HG03025 (cell line): ENCODE measurements at regions not wholly inside any gene's neighbourhood (a gene's known extent, or its start where the extent isn't known, plus 50 kb on each side); places are given as distances from the start of the nearest gene placed in this dataset.
"Not testable (repeated sequence)": the region's sequence is repeated elsewhere in the genome, so short reads cannot be mapped to it uniquely, and the experiment has no call there.

Source experiments
- ATAC-seq: cut with Tn5 transposase; IDR thresholded peaks from one replicate; pipeline ENCODE4 v1.9.1; 2021; ENCODE audit warnings: mild to moderate bottlenecking, moderate library complexity; ENCODE audit not compliant: unreplicated experiment, low FRiP score

DNA sequence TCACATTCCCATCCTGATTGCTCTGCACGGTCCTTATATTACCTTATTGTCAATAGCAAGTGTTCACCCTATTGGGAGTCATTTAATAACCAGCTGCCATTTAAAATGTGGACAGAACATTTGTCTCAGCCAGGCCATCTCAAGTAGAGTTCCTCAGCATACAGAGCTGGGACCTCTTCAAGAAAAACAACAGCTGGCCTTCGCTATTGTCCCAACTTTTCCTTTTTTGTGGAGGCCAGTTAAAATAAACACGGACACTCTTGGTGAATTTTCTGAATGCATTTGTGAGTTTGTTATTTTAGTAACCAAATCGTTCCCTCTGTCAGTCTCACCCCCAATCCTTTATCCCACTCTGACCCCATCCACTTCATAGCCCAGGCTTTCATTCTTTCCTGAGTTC is 395.3 kb upstream of the PITX2 start:
- ATAC-seq = no peak

DNA sequence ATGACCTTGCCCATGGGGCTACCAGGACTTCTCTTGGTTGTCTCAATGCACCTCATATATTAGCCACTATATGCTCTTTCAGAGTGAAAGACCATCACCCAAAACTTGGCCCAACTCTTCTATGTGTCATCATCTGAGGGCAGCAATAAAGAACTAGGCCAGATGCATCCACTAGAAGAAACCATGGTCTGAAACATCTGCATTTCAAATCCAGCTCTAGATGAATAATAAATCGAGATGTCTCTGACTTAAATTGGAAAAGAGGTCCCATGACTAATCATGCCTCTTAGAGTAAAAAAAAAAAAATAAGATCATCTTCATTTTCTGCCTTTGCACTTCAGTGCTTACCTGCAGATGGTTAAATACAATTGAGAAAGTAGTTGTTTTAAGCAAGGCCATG is 397.6 kb upstream of the PITX2 start:
- no peak for ATAC-seq

DNA sequence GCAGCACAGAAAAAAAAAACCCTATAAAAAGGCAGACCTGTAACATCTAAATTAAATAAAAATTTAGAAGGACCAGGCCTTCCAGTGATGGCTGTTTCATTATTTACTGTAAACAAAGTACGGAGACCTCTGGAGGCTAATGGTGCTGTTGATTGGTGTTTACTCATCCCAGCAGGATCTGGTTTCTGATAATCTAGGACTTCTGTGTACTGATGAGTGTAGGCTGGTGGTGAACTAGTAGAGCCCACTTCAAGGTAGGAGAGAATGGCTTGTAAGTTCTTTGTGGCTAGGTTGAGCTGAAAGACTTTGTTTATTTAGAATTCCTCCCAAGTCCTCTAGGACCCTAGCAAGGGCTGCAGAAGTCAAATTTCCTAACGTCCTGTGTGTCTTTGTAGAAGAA is 398.1 kb upstream of the PITX2 start:
- no peak for ATAC-seq

DNA sequence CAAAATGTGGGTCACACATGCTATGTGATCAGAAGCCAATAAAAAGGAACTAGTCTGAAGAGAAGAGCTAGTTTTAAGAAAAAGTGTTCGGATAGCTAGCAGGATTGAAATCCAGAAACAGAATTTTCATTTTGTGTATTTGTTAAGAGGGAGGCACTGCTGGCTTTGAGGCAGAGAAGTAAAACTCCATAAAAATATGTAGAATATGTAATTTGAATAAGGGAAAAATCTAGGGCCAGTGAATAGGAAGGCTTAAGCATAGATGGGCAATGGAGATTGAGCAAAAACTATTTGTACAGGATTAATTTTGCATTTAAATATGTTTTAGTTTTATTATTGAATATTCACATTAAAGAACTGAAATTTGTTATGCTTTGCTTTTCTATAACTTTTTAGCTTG is 399.9 kb upstream of the PITX2 start:
- ATAC-seq = no peak

DNA sequence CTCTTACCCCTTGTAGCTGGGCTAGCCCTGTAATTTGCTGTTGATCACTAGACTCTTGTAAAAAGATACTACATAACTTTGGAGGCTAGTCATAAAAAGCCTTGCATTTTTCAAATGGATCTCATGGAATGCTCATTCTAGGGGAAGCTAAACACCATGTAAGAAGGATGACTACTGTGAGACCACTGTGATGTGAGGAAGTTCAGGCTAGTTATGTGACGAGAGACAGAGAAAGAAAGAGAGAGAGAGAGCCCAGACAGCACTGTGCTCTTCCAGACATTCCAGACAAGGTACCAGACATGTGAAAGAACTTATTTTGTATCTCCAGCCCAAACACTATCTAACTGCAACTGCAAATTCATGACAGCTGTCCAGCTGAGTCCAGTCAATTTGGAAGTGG is 404.6 kb upstream of the PITX2 start:
- ATAC-seq = no peak

DNA sequence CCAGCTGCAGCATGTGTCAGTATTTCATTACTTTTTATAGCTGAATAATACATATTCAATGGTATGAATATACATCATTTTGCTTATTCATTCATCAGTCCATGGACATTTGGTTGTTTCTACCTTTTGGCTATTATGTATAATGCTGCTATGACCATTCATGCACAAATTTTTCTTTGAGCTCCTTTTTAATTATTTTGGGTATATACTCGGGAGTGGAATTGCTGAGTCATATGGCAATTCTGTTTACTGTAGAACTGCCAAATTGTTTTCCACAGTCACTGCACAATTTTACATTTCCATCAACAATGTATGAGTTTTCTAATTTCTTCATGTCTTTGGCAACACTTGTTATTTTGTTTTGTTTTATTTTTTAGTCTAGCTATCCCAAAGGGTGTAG is 405.9 kb upstream of the PITX2 start:
- no peak for ATAC-seq

DNA sequence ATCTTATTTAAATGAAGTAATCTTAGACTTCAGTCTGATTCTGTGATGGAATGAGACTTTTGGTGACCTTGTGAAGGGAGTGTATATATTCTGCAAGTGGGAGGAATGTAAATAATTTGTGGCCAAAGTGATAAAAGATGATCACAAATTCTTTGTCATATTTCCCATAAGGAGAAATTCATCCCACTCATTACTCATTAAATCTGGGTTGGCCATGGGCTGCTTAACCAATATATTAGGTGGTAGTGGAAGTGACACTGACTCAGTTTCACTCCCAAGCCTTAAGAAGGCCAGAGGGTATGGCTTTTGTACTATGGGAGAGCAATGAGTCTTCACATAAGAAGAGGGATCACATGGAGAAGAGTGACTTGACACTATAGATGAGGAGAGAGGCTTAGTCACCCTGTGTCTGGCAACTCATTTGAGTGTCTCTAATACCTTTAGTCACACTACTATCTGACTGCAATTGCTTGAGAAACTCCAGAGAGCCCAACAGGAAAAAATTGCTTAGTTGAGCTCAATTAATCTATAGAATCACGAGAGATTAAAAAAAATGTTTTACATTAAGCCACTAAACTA is 408.2 kb upstream of the PITX2 start:
- no peak for ATAC-seq

DNA sequence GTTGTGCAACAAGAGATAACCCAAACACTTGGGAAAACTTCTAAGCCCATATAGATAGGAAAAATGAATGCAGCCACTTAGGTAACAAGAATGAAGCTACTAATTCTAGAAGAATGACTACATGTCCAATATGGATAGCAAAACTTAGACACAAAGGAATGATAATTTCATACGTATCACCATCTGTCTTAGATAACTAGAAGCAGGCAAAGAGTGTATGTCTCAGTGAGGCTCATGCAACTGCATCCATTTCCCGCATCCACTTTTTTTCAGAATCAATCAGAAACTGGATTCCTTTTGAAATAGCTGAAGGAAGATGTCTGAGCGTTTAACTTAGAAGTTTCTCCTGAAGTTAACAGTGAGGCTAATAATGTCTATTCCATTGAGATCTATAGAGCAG is 408.7 kb upstream of the PITX2 start:
- ATAC-seq = no peak

DNA sequence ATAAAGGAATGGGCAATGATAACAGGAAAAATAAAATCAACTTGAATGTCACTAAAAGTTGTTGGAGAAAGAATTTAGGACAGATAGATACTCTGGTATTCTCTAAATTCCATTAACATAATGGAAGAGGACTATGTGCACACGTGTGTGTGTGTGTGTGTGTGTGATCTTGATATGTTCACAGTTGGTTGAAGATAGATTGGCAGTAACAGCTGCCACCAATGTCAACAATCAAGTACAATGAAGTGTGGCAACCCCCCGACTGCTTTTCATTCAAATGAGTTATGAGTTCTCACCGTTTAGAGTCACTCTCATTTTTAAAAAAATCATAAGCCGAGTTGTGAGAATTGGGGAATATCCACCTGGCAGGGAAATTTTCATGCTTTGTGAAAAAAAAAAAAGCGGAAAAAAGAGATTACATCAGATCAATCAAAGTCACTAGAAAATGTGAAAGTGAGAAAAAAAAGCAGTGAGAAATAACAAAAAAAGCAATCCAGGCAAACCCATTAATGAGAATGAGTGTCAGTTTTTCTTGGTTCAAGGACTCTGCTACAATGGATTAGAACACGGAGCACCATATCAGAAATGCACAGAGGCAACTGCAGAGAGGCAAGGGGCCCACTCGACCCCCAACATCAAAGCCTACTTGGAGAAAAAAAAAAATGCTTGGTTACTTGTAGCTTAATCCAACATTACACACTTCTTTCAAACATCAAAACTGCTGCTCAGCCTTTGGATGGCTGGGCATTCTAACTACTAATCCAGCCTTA is 414.9 kb upstream of the PITX2 start:
- ATAC-seq = no peak

DNA sequence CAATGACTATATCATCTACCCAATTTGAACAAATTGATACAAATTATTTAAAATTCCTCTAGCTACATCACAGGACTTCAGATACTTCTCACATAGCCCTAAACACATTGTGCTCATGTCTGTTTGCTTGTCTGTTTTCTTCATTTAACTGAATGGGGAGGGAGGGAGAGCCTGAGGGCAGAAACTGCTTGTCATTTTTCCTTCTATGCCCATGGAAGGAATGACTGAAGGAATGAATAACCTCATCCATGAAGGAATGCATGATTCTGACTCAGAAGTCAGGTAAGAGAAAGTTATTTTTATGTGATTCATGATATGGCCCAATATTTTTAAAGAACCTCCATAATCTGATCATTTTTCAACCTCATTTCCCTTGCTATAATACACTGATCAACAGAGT is 418.0 kb upstream of the PITX2 start:
- ATAC-seq = no peak

DNA sequence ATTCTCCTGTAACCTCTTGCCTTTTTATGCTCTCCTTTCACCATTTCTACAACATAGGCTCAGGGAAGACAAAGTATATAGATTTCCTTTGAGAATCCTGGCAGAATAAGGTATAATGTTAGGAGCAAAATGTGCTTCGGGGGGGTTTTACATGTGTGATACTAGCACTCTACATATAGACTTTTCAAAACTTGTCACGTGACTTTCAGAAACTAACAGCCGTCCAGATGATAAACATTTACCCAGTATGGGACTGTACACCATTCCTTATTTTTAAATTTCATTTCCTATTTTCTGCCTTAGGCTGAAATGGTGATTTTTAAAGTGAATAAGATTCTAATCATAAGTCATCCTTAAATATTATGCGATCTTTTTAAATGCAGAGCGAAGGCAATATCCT is 420.4 kb upstream of the PITX2 start:
- no peak for ATAC-seq

DNA sequence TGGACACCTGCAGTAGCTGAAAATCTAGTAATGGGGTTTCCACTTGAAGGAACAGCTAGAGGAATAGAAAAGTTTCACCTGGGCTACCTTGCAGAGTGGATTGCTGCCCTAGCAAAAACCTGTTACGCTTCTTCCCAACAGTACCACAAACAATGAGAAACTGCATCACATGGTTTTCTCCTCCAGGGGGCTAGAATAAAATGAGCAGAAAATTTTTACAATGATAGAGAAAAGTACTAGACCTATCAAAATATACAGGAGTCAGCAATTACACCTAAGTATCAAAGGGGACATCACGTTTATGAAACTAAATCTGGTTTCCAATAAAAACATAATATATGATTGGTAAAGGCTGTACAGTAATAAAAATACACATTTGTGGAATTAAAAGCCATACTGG is 423.1 kb upstream of the PITX2 start:
- no peak for ATAC-seq

DNA sequence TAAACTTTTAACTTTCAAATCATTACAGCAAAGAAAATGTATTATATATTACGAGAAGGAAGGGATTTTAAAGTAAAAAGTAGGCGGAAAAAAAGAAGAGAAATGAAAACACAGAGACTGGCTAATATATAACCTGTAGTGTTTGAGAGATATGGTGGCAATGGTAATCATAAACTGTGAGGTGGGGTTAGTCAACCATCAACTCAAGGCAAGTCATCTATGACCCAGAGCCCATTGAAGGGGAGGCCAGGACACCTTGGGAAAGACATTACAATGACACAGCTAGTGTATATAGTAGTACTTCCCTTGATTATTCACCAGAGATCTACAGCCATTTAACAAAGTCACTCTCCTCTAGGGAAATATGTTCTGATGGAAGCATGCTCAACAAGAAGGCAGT is 423.9 kb upstream of the PITX2 start:
- ATAC-seq = no peak

DNA sequence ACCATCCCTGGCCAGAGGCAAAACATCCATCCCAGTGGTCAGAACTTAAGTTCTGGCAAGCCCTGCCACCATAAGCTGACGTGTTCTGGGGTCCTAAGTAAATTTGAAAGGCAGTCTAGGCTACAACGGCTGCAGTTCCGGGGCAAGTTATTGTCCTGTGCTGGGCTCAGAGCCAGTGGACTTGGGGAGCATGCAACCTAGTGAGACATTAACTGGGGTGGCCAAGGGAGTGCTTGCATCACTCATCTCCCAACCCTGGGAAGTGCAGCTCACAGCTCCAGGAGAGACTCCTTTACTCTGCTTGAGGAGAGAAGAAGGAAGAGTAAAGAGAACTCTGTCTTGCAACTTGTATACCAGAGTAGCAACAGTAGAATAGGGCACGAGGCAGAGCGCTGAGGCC is 425.4 kb upstream of the PITX2 start:
- no peak for ATAC-seq

DNA sequence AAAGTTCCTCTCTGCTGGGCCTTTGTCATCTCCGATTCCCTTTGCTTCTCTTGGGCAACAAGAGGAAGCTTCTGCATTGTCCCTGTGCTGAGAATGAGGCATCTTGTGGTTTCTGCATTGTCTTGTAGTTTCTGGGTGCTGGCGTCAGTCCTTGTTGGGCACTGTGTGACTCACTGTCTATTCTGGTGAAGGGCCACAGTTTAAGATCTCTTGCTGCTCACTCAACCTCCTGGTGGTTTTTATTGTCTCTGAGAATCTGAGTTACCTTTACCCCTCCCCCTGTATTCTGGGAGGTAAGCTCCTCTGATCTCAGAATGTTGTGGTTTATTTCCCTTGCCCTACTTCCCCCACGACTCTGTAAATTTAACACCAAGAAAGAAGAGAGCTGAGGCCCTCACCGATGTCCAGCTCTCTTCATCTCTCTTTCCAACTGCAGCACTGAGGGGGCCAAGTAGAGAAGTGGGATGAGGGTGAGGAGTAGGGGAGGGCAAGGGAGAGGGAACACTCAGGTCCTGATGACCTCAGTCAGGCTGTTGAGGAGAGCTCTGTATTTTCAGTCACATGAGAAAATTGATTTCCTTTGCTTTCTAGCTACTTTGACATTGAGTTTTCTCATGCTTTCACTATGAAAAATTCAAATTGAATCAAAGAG is 441.6 kb upstream of the PITX2 start:
- ATAC-seq = no peak

DNA sequence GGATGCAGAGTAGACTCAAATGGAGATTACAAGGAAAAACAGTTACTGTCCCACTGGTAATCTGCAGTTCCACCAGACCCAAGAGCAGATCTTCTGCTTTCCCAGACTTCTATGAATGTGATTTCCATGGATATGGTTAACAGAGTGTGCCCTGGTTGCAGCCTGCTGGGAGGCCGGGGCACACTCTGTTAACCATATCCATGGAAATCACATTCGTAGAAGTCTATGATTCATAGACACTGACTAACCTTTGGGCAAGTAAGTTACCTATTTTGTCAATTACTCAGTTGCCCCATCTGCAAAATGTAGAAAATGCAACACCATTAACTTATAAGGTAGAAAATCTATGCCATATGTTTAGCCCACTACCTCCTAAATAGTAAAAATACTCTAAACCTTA is 443.1 kb upstream of the PITX2 start:
- no peak for ATAC-seq

DNA sequence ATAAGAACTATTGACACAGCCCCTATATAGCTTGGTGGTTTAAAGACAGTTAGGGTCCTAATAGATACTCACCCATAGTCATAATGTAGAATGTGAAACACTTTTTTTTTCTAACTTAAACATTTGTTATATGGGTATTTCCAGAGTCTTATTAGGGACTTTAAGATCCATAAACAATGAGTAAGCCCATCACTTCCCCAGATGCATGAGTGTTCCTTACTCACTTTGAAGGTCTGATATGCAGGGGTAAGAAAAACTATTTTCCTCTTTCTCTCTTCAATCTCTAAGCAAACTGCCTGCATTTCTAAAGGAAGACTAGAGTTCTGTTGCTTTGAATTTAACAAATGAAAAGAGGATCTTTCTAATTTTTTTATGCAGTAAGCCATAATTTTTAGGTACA is 443.6 kb upstream of the PITX2 start:
- ATAC-seq = no peak

DNA sequence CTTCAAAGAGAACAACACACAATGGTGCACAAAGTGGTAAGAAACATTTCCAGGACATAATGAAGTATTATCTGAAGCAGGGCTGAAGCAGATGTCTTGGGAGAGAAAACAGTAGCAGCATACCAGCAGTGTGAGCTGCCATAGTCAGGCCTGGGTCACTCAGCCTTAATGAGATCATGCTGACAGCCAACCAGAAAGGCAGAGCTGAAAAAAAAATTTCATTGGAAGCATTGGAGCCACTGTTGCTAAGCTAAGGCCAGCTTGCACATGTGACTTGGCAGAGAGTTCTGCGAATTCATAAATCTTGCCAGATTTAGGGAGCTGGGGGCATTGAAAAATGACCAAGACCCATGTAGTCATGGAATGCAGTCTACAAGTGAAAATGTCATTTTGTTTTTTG is 444.0 kb upstream of the PITX2 start:
- no peak for ATAC-seq

DNA sequence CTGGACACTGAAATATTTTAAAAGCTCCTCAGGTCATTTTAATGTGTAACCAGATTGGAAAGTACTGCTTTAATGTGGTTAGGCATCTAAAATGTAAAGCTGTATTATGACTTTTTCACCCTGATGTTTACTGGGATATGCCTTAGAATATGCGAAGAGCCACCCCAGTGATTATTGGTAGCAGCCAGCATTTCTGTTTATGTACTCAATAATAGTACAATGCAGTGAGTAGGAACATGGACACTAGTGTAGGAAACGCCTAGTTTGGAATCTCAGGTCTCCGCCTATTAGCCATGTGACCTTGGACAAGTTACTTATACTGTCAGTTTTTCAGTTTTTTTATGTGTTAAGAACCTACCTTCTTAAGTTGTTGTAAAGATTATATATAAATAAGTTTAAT is 446.0 kb upstream of the PITX2 start:
- ATAC-seq = no peak

DNA sequence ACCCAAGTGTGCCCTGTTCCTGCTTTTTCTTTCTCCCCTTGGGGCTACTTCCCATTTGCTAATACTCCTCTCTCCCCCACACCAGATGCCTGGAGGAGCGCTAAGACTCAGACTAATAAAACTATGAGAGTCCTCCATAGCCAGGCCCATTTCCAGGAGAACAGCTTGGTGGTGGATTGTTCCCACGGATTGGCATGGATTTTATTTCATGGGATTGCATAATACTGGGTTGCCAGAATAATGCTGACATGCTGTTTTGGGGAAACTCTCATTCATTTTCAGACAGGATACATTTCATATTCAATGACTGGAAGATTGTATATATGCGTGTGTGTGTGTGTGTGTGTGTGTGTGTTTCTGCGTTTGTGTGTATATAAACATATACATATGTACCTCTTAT is 447.5 kb upstream of the PITX2 start:
- ATAC-seq = no peak

DNA sequence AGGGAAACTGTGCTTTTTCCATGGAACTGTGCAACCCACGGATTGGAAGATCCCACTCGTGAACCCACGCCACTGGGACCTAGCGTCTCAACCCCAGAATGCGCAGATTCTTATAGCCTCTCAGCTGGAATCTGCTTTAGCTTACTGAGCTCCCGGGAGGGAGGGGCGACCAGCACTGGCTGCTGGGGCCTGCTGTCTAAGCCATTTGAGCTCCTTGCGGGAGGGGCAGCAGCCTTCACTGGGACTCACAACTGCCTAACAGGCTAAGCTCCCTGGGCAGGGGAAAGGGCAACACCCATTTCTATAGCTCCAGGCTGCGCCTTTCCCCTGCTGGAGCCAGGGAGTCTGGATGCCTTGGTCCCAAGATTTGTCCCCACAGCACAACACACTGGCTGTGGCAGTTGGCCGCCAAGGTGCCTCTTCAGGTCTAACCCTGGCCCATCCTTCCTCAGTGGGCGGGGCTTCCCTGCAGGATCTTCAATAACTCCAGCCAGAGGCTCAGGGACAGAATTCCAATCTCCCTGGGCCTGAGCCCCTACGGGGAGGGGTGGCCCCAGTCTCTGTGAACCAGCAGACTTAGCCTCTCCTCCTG is 451.7 kb upstream of the PITX2 start:
- no peak for ATAC-seq

DNA sequence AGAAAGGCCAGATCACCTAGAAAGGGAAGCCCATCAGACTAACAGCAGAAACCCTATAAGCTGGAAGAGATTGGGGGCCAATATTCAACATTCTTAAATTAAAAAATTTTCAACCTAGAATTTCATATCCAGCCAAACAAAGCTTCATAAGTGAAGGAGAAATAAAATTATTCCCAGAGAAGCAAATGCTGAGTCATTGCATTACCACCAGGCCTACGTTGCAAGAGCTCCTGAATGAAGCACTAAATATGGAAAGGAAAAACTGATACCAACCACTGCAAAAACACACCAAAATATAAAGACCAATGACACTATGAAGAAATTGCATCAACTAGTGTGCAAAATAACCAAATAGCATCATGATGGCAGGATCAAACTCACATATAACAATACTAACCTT is 453.4 kb upstream of the PITX2 start:
- ATAC-seq = not testable (repeated sequence)
